NB4 (cell line): ENCODE measurements at regions not wholly inside any gene's neighbourhood (a gene's known extent, or its start where the extent isn't known, plus 50 kb on each side); places are given as distances from the start of the nearest gene placed in this dataset.
A peak's percentile ranks its signal among the peaks of the same experiment; 100 is the strongest.

Source experiments
- DNase-seq: peaks from one replicate; pipeline ENCODE4 v3.0.0; 2010; ENCODE audit warnings: low read depth
- H3K4me3 ChIP-seq: one replicate; pipeline ENCODE4 v1.5.1; 2011; ENCODE audit warnings: mild to moderate bottlenecking, low read depth, low read length, moderate library complexity
- CTCF ChIP-seq: IDR thresholded peaks from one replicate; pipeline ENCODE4 v1.5.1; 2012; ENCODE audit warnings: low read depth, low read length
- MAX ChIP-seq: IDR thresholded peaks from 2 replicates; pipeline ENCODE4 v1.6.1; 2011; ENCODE audit warnings: low read depth, low read length
- MYC ChIP-seq: IDR thresholded peaks from 2 replicates; pipeline ENCODE4 v1.6.1; 2011; ENCODE audit warnings: low read depth, low read length
- POLR2A ChIP-seq: IDR thresholded peaks from 2 replicates; pipeline ENCODE4 v1.6.1; 2011; ENCODE audit warnings: mild to moderate bottlenecking; ENCODE audit not compliant: insufficient read length; ENCODE audit errors: extremely low read depth

- TF ChIP-seq MAX (no peak), MYC (no peak), CTCF (no peak), POLR2A (no peak)
- no peak overlapping the region for H3K4me3 ChIP-seq
- no peak for DNase-seq
Observed at GRCh38 chr4:189786447-189786846, 154.2 kb upstream of the FRG1 start.

- DNase-seq, result no peak
Observed at GRCh38 chr4:189787216-189788031, 153.2 kb upstream of the FRG1 start.

GRCh38 chr4:189792924-189793618 lies 147.6 kb upstream of the FRG1 start:
- TF ChIP-seq CTCF (peak; percentile 70), POLR2A (no peak), MAX (no peak), MYC (no peak)
- no peak overlapping the region for H3K4me3 ChIP-seq
- peak; percentile 85 for DNase-seq

More at GRCh38 chr4:189787216-189788031, 153.2 kb upstream of the FRG1 start:
- no peak overlapping the region for H3K4me3 ChIP-seq
- TF ChIP-seq CTCF (no peak), MAX (no peak), POLR2A (no peak), MYC (no peak)

- no peak for DNase-seq
- TF ChIP-seq POLR2A (no peak), CTCF (no peak), MAX (no peak), MYC (no peak)
- H3K4me3 ChIP-seq, result no peak overlapping the region
Observed at GRCh38 chr4:189800545-189801088, 140.1 kb upstream of the FRG1 start.

- no peak overlapping the region for H3K4me3 ChIP-seq
- DNase-seq, result peak; percentile 49
- TF ChIP-seq POLR2A, result no peak
- TF ChIP-seq CTCF, result peak; percentile 56
Observed at GRCh38 chr4:189802884-189803283, 137.8 kb upstream of the FRG1 start.
